HFF-Myc (cell line): ENCODE measurements at regions not wholly inside any gene's neighbourhood (a gene's known extent, or its start where the extent isn't known, plus 50 kb on each side); places are given as distances from the start of the nearest gene placed in this dataset.

Source experiments
- DNase-seq: peaks from one replicate; pipeline ENCODE4 v3.0.0-alpha.2; 2011; ENCODE audit warnings: low read depth; ENCODE audit errors: extremely low read depth
- H3K4me3 ChIP-seq: replicated peaks from 2 replicates; pipeline ENCODE4 v1.5.1; 2011; ENCODE audit warnings: low read depth, mild to moderate bottlenecking, control low read depth, low read length
- CTCF ChIP-seq: IDR thresholded peaks from 2 replicates; pipeline ENCODE4 v1.5.1; 2012; ENCODE audit warnings: mild to moderate bottlenecking, low read depth, low read length, control low read depth; ENCODE audit errors: missing control alignments

GRCh38 chr11:104286129-104286528, 122.2 kb upstream of the PDGFD start:
- DNase-seq: no peak
- no peak overlapping the region for H3K4me3 ChIP-seq
- no peak for TF ChIP-seq CTCF

GRCh38 chr11:104279587-104279986, 115.6 kb upstream of the PDGFD start:
- DNase-seq: no peak
- no peak overlapping the region for H3K4me3 ChIP-seq
- TF ChIP-seq CTCF: no peak

GRCh38 chr11:104275992-104276391, 112.0 kb upstream of the PDGFD start:
- DNase-seq: no peak
- no peak for TF ChIP-seq CTCF
- H3K4me3 ChIP-seq: no peak overlapping the region

- no peak for TF ChIP-seq CTCF
- H3K4me3 ChIP-seq: no peak overlapping the region
- no peak for DNase-seq
Observed at GRCh38 chr11:104260456-104260855, 96.5 kb upstream of the PDGFD start.

GRCh38 chr11:104259121-104259610, 95.2 kb upstream of the PDGFD start:
- no peak overlapping the region for H3K4me3 ChIP-seq
- DNase-seq: no peak
- no peak for TF ChIP-seq CTCF

- no peak for TF ChIP-seq CTCF
Observed at GRCh38 chr11:104256525-104256924, 92.6 kb upstream of the PDGFD start.

GRCh38 chr11:104254347-104254746, 90.4 kb upstream of the PDGFD start:
- TF ChIP-seq CTCF: peak; percentile 73
- H3K4me3 ChIP-seq: no peak overlapping the region
- peak; percentile 7 for DNase-seq

More at GRCh38 chr11:104256525-104256924, 92.6 kb upstream of the PDGFD start:
- no peak overlapping the region for H3K4me3 ChIP-seq
- no peak for DNase-seq
